GM19035 (cell line): ENCODE measurements at regions not wholly inside any gene's neighbourhood (a gene's known extent, or its start where the extent isn't known, plus 50 kb on each side); places are given as distances from the start of the nearest gene placed in this dataset.

Experiments
- ATAC-seq: cut with Tn5 transposase; IDR thresholded peaks from one replicate; pipeline ENCODE4 v1.9.1; 2021; ENCODE audit not compliant: unreplicated experiment

DNA sequence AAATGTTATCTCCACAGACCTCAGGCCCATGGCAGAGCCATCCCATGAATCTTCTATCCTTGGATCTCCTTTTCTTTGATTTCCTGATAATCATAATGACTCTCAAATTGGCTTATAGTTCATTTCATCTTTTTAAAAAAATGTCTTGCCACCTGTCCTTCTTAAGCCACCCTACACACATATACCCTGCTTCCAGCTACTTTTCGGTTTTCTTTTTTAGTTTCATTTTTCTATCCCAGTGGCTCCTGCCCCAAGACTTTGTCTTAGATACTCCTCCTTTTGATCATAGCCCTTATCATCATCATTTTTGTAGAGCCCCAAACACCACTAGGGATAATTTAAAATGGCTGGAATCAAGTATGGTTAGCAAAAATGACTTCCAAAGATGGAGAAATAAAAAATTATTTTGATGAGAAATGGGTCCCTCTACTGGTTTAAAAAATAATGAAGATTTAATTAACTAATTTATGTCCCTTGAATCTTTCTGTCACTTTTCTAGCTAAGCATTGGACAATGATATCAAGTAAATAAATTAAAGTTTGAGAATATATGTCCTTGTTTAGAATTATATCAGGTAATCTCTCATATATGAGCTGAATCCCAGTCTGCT, 277.3 kb upstream of the SEMA3D start:
- ATAC-seq, result no peak

DNA sequence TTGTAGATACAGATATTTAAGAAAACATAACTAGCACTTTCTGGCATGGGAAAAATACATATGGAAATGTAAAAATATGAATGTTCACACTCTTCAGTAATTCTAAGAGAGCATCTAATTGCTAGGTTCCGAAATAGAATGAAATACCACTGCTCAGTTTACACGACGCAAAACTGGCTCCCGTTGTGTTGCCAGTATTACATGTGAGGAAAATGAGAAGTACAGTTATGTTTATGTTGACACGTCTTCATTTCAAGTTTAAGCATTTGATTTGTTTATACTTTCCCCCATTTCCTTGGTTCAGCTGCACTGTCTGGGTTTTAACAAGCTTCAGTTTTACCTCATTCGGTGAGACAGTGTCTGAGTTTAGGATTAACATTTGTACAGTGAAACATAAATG, 275.8 kb upstream of the SEMA3D start:
- no peak for ATAC-seq

DNA sequence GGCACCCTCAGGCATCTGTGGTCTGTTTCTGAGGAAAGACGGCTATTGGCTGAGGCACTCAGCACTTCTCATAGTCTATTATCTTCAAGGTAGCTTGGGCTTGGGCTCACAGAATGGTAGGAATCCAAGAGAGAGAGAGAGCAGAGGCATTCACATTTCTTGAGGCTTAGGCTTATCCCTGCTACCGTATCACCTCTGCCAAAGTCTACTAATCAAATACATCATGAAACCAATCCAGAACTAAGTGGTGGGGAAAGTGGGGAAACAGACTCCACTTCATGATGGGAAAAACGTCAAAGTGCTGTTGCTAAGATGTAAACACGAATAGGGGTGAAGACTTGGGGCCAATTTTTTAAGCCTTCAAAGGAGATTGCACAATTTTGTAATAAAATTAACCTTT, 271.1 kb upstream of the SEMA3D start:
- ATAC-seq, result no peak

- ATAC-seq, result no peak
Measured at GRCh38 chr7:85456254-85456653, 269.4 kb upstream of the SEMA3D start.

DNA sequence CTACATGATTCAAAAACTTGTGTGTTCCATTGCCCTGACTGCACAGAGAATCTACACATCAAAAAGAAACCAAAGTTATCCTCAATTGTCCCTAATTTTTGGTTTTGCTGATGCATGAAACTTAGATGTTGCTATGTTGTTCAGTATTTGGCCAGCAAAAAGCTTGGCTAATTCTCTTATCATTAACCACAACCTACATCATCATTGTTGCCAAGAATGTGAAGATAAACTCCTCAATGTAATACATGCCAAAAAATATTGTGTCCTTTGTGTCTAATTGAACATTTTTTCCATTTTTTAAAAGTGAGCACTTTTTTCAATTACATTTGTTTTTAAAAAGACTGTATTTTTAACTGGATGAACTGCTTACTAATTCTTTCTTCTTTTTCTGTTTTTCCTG, 268.0 kb upstream of the SEMA3D start:
- no peak for ATAC-seq

DNA sequence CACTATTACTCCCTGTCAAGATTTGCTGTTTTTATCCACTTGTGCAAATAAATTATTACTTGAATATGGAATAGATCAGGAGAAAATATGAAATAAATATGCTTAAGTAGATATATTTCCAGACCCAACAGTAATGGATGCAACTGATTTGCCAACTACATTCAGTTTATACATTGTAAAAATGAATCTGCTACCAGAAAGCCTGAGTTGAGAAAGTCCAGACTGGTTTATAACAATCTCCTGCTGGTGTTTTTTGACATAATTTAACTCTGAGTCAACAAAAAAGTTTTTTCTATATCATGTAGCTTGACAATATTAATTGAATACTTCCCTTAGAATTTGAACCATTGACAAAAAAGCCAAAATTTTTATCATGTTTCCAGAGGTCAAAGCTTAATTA, 265.8 kb upstream of the SEMA3D start:
- ATAC-seq, result no peak

DNA sequence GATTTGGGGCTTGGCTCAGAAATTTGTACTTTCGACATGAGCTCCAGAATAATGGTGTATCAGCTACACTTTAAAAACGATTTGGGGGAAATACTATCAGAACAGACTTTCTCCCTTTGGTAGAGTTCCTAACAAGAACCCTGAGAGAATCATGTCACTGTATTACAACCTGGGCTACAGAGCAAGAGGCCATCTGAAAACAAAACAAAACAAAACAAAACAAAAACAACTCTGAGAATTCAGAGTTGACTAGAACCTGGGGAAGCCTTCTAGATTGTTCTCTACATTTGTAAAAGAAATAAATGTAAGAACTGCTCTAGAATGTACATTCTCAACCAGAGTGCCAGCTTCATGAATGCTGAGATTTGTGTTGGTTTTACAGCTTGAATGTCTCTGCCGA, 262.6 kb upstream of the SEMA3D start:
- no peak for ATAC-seq

DNA sequence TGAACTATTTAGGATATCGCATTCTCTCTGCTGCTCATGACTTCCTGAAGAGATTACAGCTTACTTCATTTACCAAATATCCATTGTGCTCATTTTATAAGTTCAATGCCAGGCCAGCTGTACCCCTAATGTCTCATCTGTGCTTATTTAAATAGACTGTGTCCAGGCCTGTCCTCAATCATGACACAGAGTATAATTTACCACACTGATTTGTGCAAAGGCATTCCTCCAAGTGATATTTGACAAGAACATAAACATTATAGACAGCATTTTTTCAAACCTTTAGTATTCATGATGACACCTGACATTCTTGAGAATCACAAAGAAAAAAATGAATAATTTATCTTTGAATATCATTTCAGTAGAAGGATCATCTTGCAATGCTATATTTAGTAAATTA, 260.1 kb upstream of the SEMA3D start:
- no peak for ATAC-seq

- ATAC-seq, result no peak
Measured at GRCh38 chr7:85426487-85426960, 239.7 kb upstream of the SEMA3D start.

GRCh38 chr7:85424298-85424697, 237.4 kb upstream of the SEMA3D start:
- no peak for ATAC-seq

- no peak for ATAC-seq
Measured at GRCh38 chr7:85423209-85423895, 236.5 kb upstream of the SEMA3D start.

DNA sequence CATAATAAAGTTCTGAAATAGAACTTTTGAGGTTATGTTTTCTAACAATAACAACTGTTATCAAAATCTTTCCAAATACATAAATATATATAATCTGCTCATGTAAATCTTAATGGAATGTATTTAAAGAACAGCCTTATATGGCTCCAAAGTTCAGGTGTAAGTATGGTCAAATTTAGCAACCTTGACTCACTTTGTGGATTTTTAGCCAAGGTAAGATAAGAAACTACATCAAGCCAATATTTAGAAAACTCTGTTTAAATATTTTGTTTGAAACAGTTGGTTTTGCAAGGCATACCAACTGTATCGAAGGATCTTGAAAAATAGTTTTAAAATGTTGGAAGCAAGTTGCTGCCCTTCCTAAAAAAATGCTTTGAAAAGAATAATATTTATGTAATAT, 228.9 kb upstream of the SEMA3D start:
- no peak for ATAC-seq

GRCh38 chr7:85413718-85414117, 226.9 kb upstream of the SEMA3D start:
- ATAC-seq, result no peak

GRCh38 chr7:85412912-85413311, 226.1 kb upstream of the SEMA3D start:
- no peak for ATAC-seq

DNA sequence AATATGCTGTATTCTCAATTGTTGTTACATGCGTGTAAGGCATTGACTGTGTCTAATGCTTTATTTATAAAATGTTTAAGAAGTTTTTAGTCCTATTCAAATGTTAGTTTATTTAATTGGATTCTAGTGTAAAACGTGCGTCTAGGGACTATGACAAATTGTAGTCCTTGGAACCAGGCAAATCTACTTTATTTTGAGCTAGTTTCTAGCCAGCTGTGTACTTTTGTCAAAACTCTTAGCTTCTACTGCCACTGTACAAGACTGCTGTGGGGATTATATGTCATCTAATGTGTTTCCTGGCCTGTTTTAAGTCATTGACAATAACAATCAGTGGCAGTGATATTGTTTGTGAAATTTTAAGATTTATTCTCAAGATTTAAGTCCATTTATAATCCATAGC, 220.5 kb upstream of the SEMA3D start:
- ATAC-seq, result no peak

DNA sequence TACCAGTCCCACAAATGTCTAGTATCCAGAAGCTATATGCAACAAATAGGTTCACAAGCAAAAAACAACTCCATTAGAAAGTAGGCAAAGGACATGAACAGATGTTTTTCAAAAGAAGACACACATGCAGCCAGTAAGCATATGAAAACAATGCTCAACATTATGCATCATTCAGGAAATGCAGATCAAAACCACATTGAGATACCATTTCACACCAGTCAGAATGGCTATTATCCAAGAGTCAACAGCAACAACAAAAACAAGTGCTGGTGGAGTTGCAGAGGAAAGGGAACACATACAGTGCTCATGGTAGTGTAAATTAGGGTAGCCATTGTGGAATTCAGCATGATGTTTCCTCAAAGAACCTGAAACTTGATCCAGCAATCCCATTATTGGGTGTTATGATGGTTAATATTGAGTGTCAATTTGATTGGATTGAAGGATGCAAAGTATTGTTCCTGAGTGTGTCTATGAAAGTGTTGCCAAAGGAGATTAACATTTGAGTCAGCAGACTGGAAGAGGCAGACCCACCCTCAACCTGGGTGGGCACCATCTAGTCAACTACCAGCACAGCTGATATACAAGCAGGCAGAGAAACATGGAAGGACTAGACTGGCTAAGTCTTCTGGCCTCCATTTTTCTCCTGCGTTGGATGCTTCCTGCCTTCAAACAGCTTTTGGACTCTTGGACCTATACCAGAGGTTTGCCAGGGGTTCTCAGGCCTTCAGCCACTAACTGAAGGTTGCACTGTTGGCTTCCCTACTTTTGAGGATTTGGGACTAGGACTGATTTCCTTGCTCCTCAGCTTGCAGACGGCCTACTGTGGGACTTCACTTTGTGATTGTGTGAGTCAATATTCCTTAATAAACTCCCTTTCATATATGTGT, 218.4 kb upstream of the SEMA3D start:
- no peak for ATAC-seq

- ATAC-seq, result no peak
Measured at GRCh38 chr7:85396676-85397075, 209.8 kb upstream of the SEMA3D start.

- ATAC-seq, result no peak
Measured at GRCh38 chr7:85392789-85393188, 205.9 kb upstream of the SEMA3D start.

GRCh38 chr7:85392326-85392725, 205.5 kb upstream of the SEMA3D start:
- no peak for ATAC-seq

- no peak for ATAC-seq
Measured at GRCh38 chr7:85386460-85386859, 199.6 kb upstream of the SEMA3D start.

DNA sequence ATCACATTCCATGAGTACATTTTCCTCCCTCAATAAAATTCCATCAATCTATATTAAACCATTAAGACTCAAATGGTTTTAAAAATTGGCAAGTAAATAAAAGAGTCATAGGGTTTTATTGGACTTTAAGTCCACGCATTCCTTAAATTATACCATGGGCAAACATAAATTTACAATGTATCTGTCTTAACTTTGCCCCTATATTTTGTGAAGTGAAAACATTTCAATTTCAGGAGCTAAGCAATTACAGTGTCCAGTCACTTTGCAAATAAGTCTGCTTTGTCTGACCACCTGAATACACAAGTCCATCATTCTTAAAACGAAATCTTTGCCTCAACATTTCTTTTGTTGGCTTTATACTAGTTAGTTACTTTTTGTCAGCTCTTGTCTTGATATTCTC, 197.5 kb upstream of the SEMA3D start:
- ATAC-seq, result no peak

DNA sequence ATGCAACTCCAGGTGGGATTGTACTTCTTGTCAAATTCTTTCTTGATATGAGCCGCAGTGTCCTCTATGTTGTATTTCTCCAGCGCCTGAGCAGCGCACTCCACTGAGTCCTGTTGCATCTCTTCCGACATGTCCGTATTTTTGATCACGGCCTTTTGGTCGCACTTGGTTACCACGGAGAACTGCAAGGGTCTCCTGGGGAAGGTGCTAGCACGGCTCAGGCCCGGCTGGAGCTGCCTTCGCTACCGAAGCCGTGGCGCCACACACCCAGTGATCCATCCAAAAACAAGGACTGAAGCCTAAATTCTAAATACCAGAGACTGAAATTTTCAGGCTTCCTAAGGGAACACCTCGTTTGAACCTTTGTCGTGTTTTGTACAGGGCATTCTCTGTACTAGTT, 194.4 kb upstream of the SEMA3D start:
- no peak for ATAC-seq
